Body of pancreas (tissue), 4 donors: ENCODE measurements at regions not wholly inside any gene's neighbourhood (a gene's known extent, or its start where the extent isn't known, plus 50 kb on each side); places are given as distances from the start of the nearest gene placed in this dataset.

Experiments used
- ATAC-seq: fragments of 150-250 bp; one replicate; pipeline ENCODE4 v1.9.1; 2016
- DNase-seq, 4 donors: peaks; one replicate each; pipeline ENCODE4 v3.0.0-alpha.2; 2019
- H3K27ac ChIP-seq, 4 donors: fragments of 200-600 bp; sonication (generic); 1 replicate in 3 of 4; 2 replicates in 1 of 4; pipeline versions ENCODE4 v1.5.1 to v1.6.1; 2016 to 2019; ENCODE audit warnings: mild to moderate bottlenecking in 1 of 4, mixed read lengths in 1 of 4, moderate library complexity in 1 of 4
- H3K27me3 ChIP-seq, 2 donors: fragments of 200-600 bp; sonication (generic); one replicate each; pipeline ENCODE4 v1.6.0; 2016; ENCODE audit warnings: mild to moderate bottlenecking in 1 of 2
- H3K36me3 ChIP-seq, 2 donors: fragments of 200-600 bp; sonication (generic); replicated peaks in 1 of 2; 2 replicates each; pipeline ENCODE4 v1.5.1; 2016; ENCODE audit warnings: low read depth in 2 of 2; ENCODE audit not compliant: insufficient read depth in 1 of 2
- H3K4me1 ChIP-seq: fragments of 200-600 bp; sonication (generic); one replicate; pipeline ENCODE4 v1.6.0; 2016
- H3K4me3 ChIP-seq, 2 donors: fragments of 200-600 bp; sonication (generic); 1 replicate in 1 of 2; 2 replicates in 1 of 2; pipeline ENCODE4 v1.5.1; 2016 to 2019
- H3K9me3 ChIP-seq, 3 donors: fragments of 200-600 bp; sonication (generic); 1 replicate in 2 of 3; 2 replicates in 1 of 3; pipeline ENCODE4 v1.5.1; 2016
- CTCF ChIP-seq, 7 experiments: fragments of 450-650 bp in 4 of 7; fragments of 200-600 bp in 3 of 7; sonication (generic) in 3 of 7; IDR thresholded peaks; one replicate each; pipeline ENCODE4 v1.5.1; 2016 to 2019; ENCODE audit warnings: antibody characterized with exemption in 7 of 7
- POLR2A ChIP-seq, 3 donors: fragments of 450-650 bp; IDR thresholded peaks; one replicate each; pipeline ENCODE4 v1.6.1; 2016; ENCODE audit warnings: antibody characterized with exemption in 3 of 3, mild to moderate bottlenecking in 2 of 3
- WGBS, 2 donors: methylation state at CpG; one replicate each; pipeline ENCODE4 v1.1.5; 2017; 5-methylcytosine and 5-hydroxymethylcytosine counted together
- intact Hi-C: fragments of 100-400 bp; cut with DNase I; formaldehyde crosslinking; loops from one replicate; pipeline ENCODE4 v1.15.1; 2023

- Histone ChIP-seq H3K9me3 (peaks cover 0 to 11% (median 0%) of the 10 kb centered on the region in 3 donors), H3K4me3 (no peak overlapping the region), H3K27ac (no peak overlapping the region), H3K4me1 (no peaks in the 10 kb centered on the region), H3K36me3 (no peaks in the 10 kb centered on the region), H3K27me3 (no peaks in the 10 kb centered on the region)
- no peak for ATAC-seq
- TF ChIP-seq POLR2A (IDR thresholded peaks at IDR 0.05) (no peak), CTCF (IDR thresholded peaks at IDR 0.05) (no peak)
- intact Hi-C loops: no loop called here
- 41 to 49% methylated on average over 3 of the region's 3 CpGs for WGBS, 2 donors
- DNase-seq: no peak
Observed at GRCh38 chr17:5783851-5784250, 199.5 kb upstream of the NLRP1 start.

- WGBS, 2 donors: 44 to 65% methylated on average over 2 of the region's 2 CpGs
- intact Hi-C loops: no loop called here
- Histone ChIP-seq H3K4me3 (no peak overlapping the region), H3K27me3 (no peaks in the 10 kb centered on the region), H3K27ac (no peak overlapping the region), H3K9me3 (peaks cover 0 to 11% (median 0%) of the 10 kb centered on the region in 3 donors), H3K36me3 (no peaks in the 10 kb centered on the region), H3K4me1 (no peaks in the 10 kb centered on the region)
- no peak for DNase-seq
- no peak for TF ChIP-seq POLR2A (IDR thresholded peaks at IDR 0.05)
- ATAC-seq: no peak
Observed at GRCh38 chr17:5784791-5785190, 200.5 kb upstream of the NLRP1 start.

- H3K9me3 ChIP-seq: peaks cover 0 to 11% (median 0%) of the 10 kb centered on the region in 3 donors
- no peak for DNase-seq
- no peak for ATAC-seq
- no peak overlapping the region for H3K27ac ChIP-seq
- 11 to 16% methylated on average over 4 of the region's 4 CpGs for WGBS, 2 donors
- H3K4me1 ChIP-seq: no peaks in the 10 kb centered on the region
- H3K4me3 ChIP-seq: no peak overlapping the region
- H3K36me3 ChIP-seq: no peaks in the 10 kb centered on the region
- H3K27me3 ChIP-seq: no peaks in the 10 kb centered on the region
- intact Hi-C loops: no loop called here
- TF ChIP-seq POLR2A (IDR thresholded peaks at IDR 0.05) (no peak), CTCF (IDR thresholded peaks at IDR 0.05) (no peak)
Observed at GRCh38 chr17:5785338-5785737, 201.0 kb upstream of the NLRP1 start.

GRCh38 chr17:5785867-5786509 lies 201.7 kb upstream of the NLRP1 start:
- intact Hi-C loops: no loop called here
- no peaks in the 10 kb centered on the region for H3K4me1 ChIP-seq
- no peaks in the 10 kb centered on the region for H3K36me3 ChIP-seq
- no peaks in the 10 kb centered on the region for H3K27me3 ChIP-seq
- no peak overlapping the region for H3K4me3 ChIP-seq
- DNase-seq (no peak), ATAC-seq (no peak)
- 50 to 52% methylated on average over 7 to 11 of the region's 11 CpGs for WGBS, 2 donors
- peaks cover 0 to 11% (median 0%) of the 10 kb centered on the region in 3 donors for H3K9me3 ChIP-seq
- TF ChIP-seq POLR2A (IDR thresholded peaks at IDR 0.05): no peak
- TF ChIP-seq CTCF (IDR thresholded peaks at IDR 0.05): no peak
- no peak overlapping the region for H3K27ac ChIP-seq

GRCh38 chr17:5786510-5786875 lies 202.2 kb upstream of the NLRP1 start:
- Histone ChIP-seq H3K9me3 (peaks cover 0 to 11% (median 0%) of the 10 kb centered on the region in 3 donors), H3K27me3 (no peaks in the 10 kb centered on the region), H3K36me3 (no peaks in the 10 kb centered on the region), H3K4me1 (no peaks in the 10 kb centered on the region), H3K27ac (no peak overlapping the region), H3K4me3 (no peak overlapping the region)
- WGBS, 2 donors: 39 to 45% methylated on average over 6 of the region's 6 CpGs
- ATAC-seq (no peak), DNase-seq (peak in 1 of 4 donors; percentile 9)
- TF ChIP-seq CTCF (IDR thresholded peaks at IDR 0.05): no peak
- intact Hi-C loops: no loop called here
